Endothelial cell of umbilical vein (primary cell): ENCODE measurements at regions not wholly inside any gene's neighbourhood (a gene's known extent, or its start where the extent isn't known, plus 50 kb on each side); places are given as distances from the start of the nearest gene placed in this dataset.
A peak's percentile ranks its signal among the peaks of the same experiment; 100 is the strongest.

Experiments
- BruUV-seq: library from RNA; stranded (reverse); fragments of 400-500 nt; replicated peaks from 2 replicates; lab custom pipeline; 2021; lab: Mats Ljungman, UMichigan
- CTCF ChIA-PET: fragments of 300-600, 350-600 bp; sonication (Branson Sonifier 250); formaldehyde crosslinking; loops from one replicate; lab custom pipeline; 2021; ENCODE audit warnings: antibody characterized with exemption, inconsistent platforms; lab: Charles Lee
- POLR2A ChIA-PET: fragments of 300-600, 350-600 bp; sonication (Branson Sonifier 250); formaldehyde crosslinking; loops from one replicate; lab custom pipeline; 2021; ENCODE audit warnings: antibody characterized with exemption, inconsistent platforms; lab: Charles Lee
- DNase-seq: peaks from one replicate; pipeline ENCODE4 v3.0.0-alpha.2; 2011; ENCODE audit warnings: low read depth, low spot score
- FAIRE-seq: peaks from 2 replicates; lab custom pipeline; 2011; peaks lifted over from hg19 to GRCh38; lab: Jason Lieb, UNC
- H2AFZ ChIP-seq: 2 replicates; pipeline ENCODE4 v1.6.0; 2012; ENCODE audit warnings: low read depth, low read length, control low read depth, inconsistent platforms
- H3K27ac ChIP-seq: 2 replicates; pipeline ENCODE4 v1.5.1; 2011; ENCODE audit warnings: low read depth, mild to moderate bottlenecking, control low read depth, low read length, moderate library complexity; ENCODE audit not compliant: insufficient read depth
- H3K27me3 ChIP-seq, 2 experiments: 2 replicates each; pipeline versions ENCODE4 v1.6.0 to v1.6.1; 2011; ENCODE audit warnings: low read length in 2 of 2, mixed read lengths in 1 of 2; ENCODE audit not compliant: control insufficient read depth in 2 of 2, insufficient read depth in 2 of 2
- H3K36me3 ChIP-seq, 2 experiments: 2 replicates in 1 of 2; 3 replicates in 1 of 2; pipeline ENCODE4 v1.5.1; 2011; ENCODE audit warnings: low read length in 2 of 2, mild to moderate bottlenecking in 1 of 2, moderate library complexity in 1 of 2; ENCODE audit not compliant: control insufficient read depth in 2 of 2, insufficient read depth in 2 of 2; ENCODE audit errors: extremely low read depth in 1 of 2
- H3K4me1 ChIP-seq: 3 replicates; pipeline ENCODE4 v1.5.1; 2011; ENCODE audit warnings: mild to moderate bottlenecking, low read length; ENCODE audit not compliant: control insufficient read depth, insufficient read depth; ENCODE audit errors: extremely low read depth
- H3K4me2 ChIP-seq: 2 replicates; pipeline ENCODE4 v1.6.1; 2011; ENCODE audit warnings: low read length, control low read depth, mixed read lengths; ENCODE audit not compliant: insufficient read depth
- H3K4me3 ChIP-seq, 3 experiments: fragments of 200-600 bp in 1 of 3; sonication (generic), shearing (Covaris generic) in 1 of 3; replicated peaks in 1 of 3; 2 replicates each; pipeline ENCODE4 v1.5.1; 2011 to 2016; ENCODE audit warnings: control low read depth in 3 of 3, low read length in 3 of 3, mild to moderate bottlenecking in 2 of 3, inconsistent platforms in 1 of 3, low read depth in 1 of 3, moderate library complexity in 1 of 3; ENCODE audit not compliant: insufficient read depth in 1 of 3
- H3K79me2 ChIP-seq: 2 replicates; pipeline ENCODE4 v1.6.0; 2012; ENCODE audit warnings: low read length, inconsistent platforms; ENCODE audit not compliant: control insufficient read depth, insufficient read depth
- H3K9ac ChIP-seq: replicated peaks from 2 replicates; pipeline ENCODE3; 2011; ENCODE audit warnings: low read length, control low read depth; ENCODE audit not compliant: insufficient read depth; ENCODE audit errors: extremely low read depth
- H3K9me1 ChIP-seq: replicated peaks from 3 replicates; pipeline ENCODE4 v1.6.0; 2011; ENCODE audit warnings: mild to moderate bottlenecking, low read length; ENCODE audit not compliant: control insufficient read depth, insufficient read depth; ENCODE audit errors: extremely low read depth
- H3K9me3 ChIP-seq: replicated peaks from 2 replicates; pipeline ENCODE4 v1.5.1; 2012; ENCODE audit warnings: low read length, inconsistent platforms; ENCODE audit not compliant: control insufficient read depth, insufficient read depth
- H4K20me1 ChIP-seq: replicated peaks from 2 replicates; pipeline ENCODE3; 2011; ENCODE audit warnings: mild to moderate bottlenecking, low read length; ENCODE audit not compliant: control insufficient read depth, insufficient read depth; ENCODE audit errors: extremely low read depth
- CTCF ChIP-seq, 2 donors: IDR thresholded peaks; 1 replicate in 1 of 2; 2 replicates in 1 of 2; pipeline ENCODE4 v1.5.1; 2011; ENCODE audit warnings: low read length in 2 of 2, mild to moderate bottlenecking in 2 of 2, moderate library complexity in 2 of 2, control low read depth in 1 of 2, inconsistent platforms in 1 of 2, low read depth in 1 of 2; ENCODE audit not compliant: insufficient read depth in 1 of 2; ENCODE audit errors: extremely low read depth in 1 of 2
- EZH2 ChIP-seq: IDR thresholded peaks from 2 replicates; pipeline ENCODE4 v1.6.1; 2012; ENCODE audit warnings: borderline replicate concordance, low read depth, mild to moderate bottlenecking, moderate library complexity, low read length, inconsistent platforms; ENCODE audit not compliant: severe bottlenecking
- FOS ChIP-seq: IDR thresholded peaks from 2 replicates; pipeline ENCODE4 v1.6.1; 2011; ENCODE audit warnings: mild to moderate bottlenecking, low read length, moderate library complexity, borderline replicate concordance; ENCODE audit not compliant: insufficient read depth
- GATA2 ChIP-seq: IDR thresholded peaks from 2 replicates; pipeline ENCODE4 v1.7.0; 2011; ENCODE audit warnings: low read depth, mild to moderate bottlenecking, moderate library complexity, mixed read lengths, low read length; ENCODE audit not compliant: insufficient read length, insufficient read depth
- JUN ChIP-seq: IDR thresholded peaks from 2 replicates; pipeline ENCODE4 v1.6.1; 2011; ENCODE audit warnings: borderline replicate concordance, low read depth; ENCODE audit not compliant: insufficient read length, insufficient read depth
- MAX ChIP-seq: IDR thresholded peaks from 2 replicates; pipeline ENCODE4 v1.6.1; 2011; ENCODE audit not compliant: insufficient read depth, insufficient read length
- MYC ChIP-seq: IDR thresholded peaks from one replicate; pipeline ENCODE4 v1.6.1; 2011; ENCODE audit warnings: mild to moderate bottlenecking, low read depth, low read length
- POLR2A ChIP-seq: IDR thresholded peaks from 2 replicates; pipeline ENCODE4 v1.6.1; 2012; ENCODE audit warnings: low read depth, mild to moderate bottlenecking, control low read depth, low read length
- POLR2AphosphoS5 ChIP-seq: IDR thresholded peaks from 2 replicates; pipeline ENCODE4 v1.6.1; 2012; ENCODE audit warnings: low read depth, mild to moderate bottlenecking, control low read depth, low read length, moderate library complexity; ENCODE audit not compliant: insufficient read depth
- dilution Hi-C: fragments of 300-500 bp; cut with MboI; formaldehyde crosslinking; loops from one replicate; pipeline ENCODE4 v1.15.0; 2019; ENCODE audit warnings: low sequenced_read_pairs; ENCODE audit not compliant: extremely low pct_ligation_motif_present
- intact Hi-C: fragments of 100-400 bp; cut with micrococcal nuclease; formaldehyde crosslinking; loops from one replicate; pipeline ENCODE4 v1.10.0; 2022

- Histone ChIP-seq H3K36me3 (no peaks in the 10 kb centered on the region), H3K9me3 (no peaks in the 10 kb centered on the region), H3K27me3 (no peaks in the 10 kb centered on the region), H4K20me1 (no peaks in the 10 kb centered on the region), H3K27ac (peak overlapping the region; percentile 74), H3K4me3 (no peak overlapping the region), H3K79me2 (no peaks in the 10 kb centered on the region), H2AFZ (peak overlapping the region; percentile 71), H3K9me1 (no peaks in the 10 kb centered on the region), H3K4me1 (peaks cover 40% of the 10 kb centered on the region), H3K9ac (peak overlapping the region; percentile 69), H3K4me2 (peak overlapping the region; percentile 90)
- TF ChIP-seq GATA2 (no peak), CTCF (IDR thresholded peaks at IDR 0.05; ENCODE audit: extremely low read depth in 1 of 2, insufficient read depth in 1 of 2, low read depth in 1 of 2, low read length in 2 of 2) (no peak), POLR2AphosphoS5 (no peak), POLR2A (no peak), MYC (no peak), FOS (no peak), JUN (no peak), EZH2 (no peak), MAX (no peak)
- FAIRE-seq (no peak), DNase-seq (peak; percentile 83)
- BruUV-seq: no TSS peak
- POLR2A ChIA-PET: interaction anchor here (1.9 to 2.4 kb wide), 2 partner anchors 22 to 56 kb away, joined by 5 to 10 read pairs; partner anchors contain the start of gene CLEC14A
- CTCF ChIA-PET: interaction anchor here (0.9 to 1.1 kb wide), 4 partner anchors 10 to 57 kb away, joined by 3 to 5 read pairs (median 3); no protein-coding TSS in a partner anchor
- dilution Hi-C loops (no loop called here), intact Hi-C loops (loop anchor here (2.0 to 5.0 kb wide), 2 partner anchors 291 to 681 kb away; no protein-coding TSS in a partner anchor)
These were observed 55.8 kb upstream of the CLEC14A start for GRCh38 chr14:38311655-38312054.
